ENCODE measurements at regions not wholly inside any gene's neighbourhood (a gene's known extent, or its start where the extent isn't known, plus 50 kb on each side); places are given as distances from the start of the nearest gene placed in this dataset.
"Not testable (repeated sequence)": the region's sequence is repeated elsewhere in the genome, so short reads cannot be mapped to it uniquely, and the experiment has no call there.

DNA sequence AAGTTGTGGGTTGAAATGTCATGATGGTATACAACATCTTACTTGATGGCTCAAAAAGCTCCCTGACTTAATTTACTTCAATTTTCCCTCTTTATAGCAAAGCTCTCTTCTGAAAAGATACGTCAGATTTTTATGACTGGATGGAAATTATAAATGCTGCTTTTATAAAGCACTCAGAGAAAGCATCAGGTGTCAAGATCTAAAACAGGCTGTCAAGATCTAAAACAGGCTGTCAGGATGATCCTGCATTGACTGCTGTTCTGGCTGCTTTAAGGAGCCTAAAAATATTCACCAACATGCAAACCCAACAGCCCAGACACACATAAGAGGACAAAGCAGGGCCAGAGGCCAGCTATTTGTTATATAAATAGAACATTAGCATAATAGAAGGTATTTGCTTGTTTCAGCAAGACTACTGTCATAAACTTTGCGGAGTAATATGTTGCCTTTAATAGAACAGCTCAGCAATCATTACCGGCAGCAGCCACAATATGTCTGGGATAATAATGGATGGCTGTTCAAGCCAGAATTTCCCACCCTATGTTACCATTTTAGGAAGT lies 77.3 kb upstream of the ANO5 start:
- H3K4me1 Mint-ChIP-seq: no peaks in the 10 kb centered on the region
- peaks cover 10% of the 10 kb centered on the region for H3K27me3 Mint-ChIP-seq (ENCODE audit: low read depth)
- H3K9me3 Mint-ChIP-seq: peaks cover under 1% of the 10 kb centered on the region
- TF ChIP-seq, protein P1, sequence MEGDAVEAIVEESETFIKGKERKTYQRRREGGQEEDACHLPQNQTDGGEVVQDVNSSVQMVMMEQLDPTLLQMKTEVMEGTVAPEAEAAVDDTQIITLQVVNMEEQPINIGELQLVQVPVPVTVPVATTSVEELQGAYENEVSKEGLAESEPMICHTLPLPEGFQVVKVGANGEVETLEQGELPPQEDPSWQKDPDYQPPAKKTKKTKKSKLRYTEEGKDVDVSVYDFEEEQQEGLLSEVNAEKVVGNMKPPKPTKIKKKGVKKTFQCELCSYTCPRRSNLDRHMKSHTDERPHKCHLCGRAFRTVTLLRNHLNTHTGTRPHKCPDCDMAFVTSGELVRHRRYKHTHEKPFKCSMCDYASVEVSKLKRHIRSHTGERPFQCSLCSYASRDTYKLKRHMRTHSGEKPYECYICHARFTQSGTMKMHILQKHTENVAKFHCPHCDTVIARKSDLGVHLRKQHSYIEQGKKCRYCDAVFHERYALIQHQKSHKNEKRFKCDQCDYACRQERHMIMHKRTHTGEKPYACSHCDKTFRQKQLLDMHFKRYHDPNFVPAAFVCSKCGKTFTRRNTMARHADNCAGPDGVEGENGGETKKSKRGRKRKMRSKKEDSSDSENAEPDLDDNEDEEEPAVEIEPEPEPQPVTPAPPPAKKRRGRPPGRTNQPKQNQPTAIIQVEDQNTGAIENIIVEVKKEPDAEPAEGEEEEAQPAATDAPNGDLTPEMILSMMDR (conservative IDR thresholded peaks at IDR 0.05): no peak
- H3K27ac Mint-ChIP-seq (ENCODE audit: unreplicated experiment): no peak overlapping the region
- no peak overlapping the region for H3K4me3 Mint-ChIP-seq
- H3K36me3 Mint-ChIP-seq (ENCODE audit: low read depth): no peaks in the 10 kb centered on the region
- DNase-seq (ENCODE audit: low read depth, low spot score): no peak

DNA sequence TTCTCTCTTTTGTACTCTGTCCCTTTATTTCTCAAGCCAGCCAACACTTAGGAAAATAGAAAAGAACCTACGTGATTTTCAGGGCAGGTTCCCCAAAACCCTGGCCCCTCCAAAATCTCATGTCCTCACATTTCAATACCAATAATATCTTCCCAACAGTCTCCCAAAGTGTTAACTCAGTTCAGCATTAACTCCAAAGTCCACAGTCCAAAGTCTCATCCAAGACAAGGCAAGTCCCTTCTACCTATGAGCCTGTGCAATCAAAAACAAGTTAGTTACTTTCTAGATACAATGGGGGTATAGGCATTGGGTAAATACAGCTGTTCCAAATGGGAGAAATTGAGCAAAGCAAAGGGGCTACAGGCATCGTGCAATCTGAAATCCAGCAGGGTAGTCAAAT lies 64.9 kb upstream of the ANO5 start:
- not testable (repeated sequence) for H3K36me3 Mint-ChIP-seq (ENCODE audit: low read depth); H3K4me1 Mint-ChIP-seq; H3K4me3 Mint-ChIP-seq; H3K27ac Mint-ChIP-seq (ENCODE audit: unreplicated experiment); H3K9me3 Mint-ChIP-seq; DNase-seq (ENCODE audit: low read depth, low spot score)
- peaks cover 18% of the 10 kb centered on the region for H3K27me3 Mint-ChIP-seq (ENCODE audit: low read depth)

DNA sequence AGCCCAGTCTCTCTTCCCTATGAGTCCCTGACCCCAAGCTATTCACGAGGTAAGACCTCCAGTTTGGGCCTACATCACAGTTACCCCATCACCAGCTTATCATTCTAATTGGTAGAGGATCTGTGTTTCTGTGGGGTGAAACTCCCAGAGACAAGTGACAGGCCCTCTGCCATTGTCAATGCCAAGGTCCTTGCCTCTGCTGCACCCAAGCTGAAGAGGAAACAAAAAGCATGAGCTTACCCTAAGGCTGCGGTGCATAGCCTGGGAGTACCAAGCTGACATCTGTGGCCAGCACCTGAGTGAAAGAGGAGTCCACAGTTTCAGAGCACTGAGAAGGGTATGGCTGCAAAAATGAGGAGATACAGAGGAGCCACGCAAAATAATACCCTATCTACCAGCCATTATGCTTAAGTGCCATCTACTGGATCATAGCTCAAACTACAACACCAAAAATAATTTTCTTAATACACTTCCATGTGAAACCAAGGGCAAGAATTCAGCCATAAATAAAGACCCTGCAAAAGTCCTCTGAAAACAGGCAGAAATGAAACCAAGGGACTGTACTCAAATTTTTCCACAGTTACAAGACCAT lies 62.3 kb upstream of the ANO5 start:
- Mint-ChIP-seq H3K4me1 (no peaks in the 10 kb centered on the region), H3K27ac (ENCODE audit: unreplicated experiment) (no peak overlapping the region), H3K4me3 (no peak overlapping the region), H3K9me3 (peaks cover 9% of the 10 kb centered on the region), H3K36me3 (ENCODE audit: low read depth) (peaks cover 2% of the 10 kb centered on the region), H3K27me3 (ENCODE audit: low read depth) (peaks cover 19% of the 10 kb centered on the region)
- TF ChIP-seq, protein P1 (conservative IDR thresholded peaks at IDR 0.05): peak; percentile 73
- no peak for DNase-seq (ENCODE audit: low read depth, low spot score)

DNA sequence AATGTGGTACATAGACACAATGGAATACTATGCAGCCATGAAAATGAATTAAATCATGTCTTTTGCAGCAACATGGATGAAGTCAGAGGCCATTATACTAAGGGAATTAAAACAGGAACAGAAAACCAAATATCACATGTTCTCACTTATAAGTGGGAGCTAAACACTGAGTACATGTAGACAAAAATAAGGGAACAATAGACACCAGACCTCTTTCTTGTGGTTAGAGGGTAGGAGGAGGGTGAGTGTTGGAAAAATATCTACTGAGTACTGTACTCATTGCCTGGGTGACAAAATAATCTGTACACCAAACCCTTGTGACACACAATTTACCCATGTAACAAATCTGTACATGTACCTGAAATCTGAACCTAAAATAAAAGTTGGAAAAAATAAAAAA lies 59.1 kb upstream of the ANO5 start:
- DNase-seq (ENCODE audit: low read depth, low spot score): no peak
- H3K4me1 Mint-ChIP-seq: no peaks in the 10 kb centered on the region
- TF ChIP-seq, protein P1 (conservative IDR thresholded peaks at IDR 0.05): no peak
- H3K9me3 Mint-ChIP-seq: no peaks in the 10 kb centered on the region
- H3K36me3 Mint-ChIP-seq (ENCODE audit: low read depth): no peaks in the 10 kb centered on the region
- no peak overlapping the region for H3K27ac Mint-ChIP-seq (ENCODE audit: unreplicated experiment)
- H3K27me3 Mint-ChIP-seq (ENCODE audit: low read depth): peaks cover 21% of the 10 kb centered on the region
- no peak overlapping the region for H3K4me3 Mint-ChIP-seq

DNA sequence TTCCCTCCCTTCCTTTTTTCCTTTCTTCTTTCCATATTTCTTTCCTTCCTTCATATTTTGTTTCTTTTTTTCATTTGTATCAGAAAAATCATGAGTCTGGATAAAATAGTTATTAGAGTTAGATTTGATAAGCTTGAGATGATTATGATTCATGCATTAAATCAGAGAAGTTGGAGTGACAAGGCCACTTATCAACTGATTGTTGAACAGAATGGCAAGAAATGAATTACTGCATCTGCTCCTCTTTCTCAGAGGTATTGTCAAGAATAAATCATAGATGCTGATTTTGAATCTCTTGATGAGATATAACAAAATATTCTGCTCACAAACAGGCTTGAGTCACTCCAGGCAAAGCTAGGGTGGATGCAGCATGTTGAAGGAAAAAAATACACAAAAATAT lies 54.6 kb upstream of the ANO5 start:
- TF ChIP-seq, protein P1 (conservative IDR thresholded peaks at IDR 0.05): no peak
- Mint-ChIP-seq H3K27ac (ENCODE audit: unreplicated experiment) (no peak overlapping the region), H3K27me3 (ENCODE audit: low read depth) (peaks cover 10% of the 10 kb centered on the region), H3K4me1 (no peaks in the 10 kb centered on the region), H3K9me3 (no peaks in the 10 kb centered on the region), H3K36me3 (ENCODE audit: low read depth) (no peaks in the 10 kb centered on the region), H3K4me3 (no peak overlapping the region)
- DNase-seq (ENCODE audit: low read depth, low spot score): no peak
